ENCODE measurements at regions not wholly inside any gene's neighbourhood (a gene's known extent, or its start where the extent isn't known, plus 50 kb on each side); places are given as distances from the start of the nearest gene placed in this dataset.

- TF ChIP-seq, protein P1, sequence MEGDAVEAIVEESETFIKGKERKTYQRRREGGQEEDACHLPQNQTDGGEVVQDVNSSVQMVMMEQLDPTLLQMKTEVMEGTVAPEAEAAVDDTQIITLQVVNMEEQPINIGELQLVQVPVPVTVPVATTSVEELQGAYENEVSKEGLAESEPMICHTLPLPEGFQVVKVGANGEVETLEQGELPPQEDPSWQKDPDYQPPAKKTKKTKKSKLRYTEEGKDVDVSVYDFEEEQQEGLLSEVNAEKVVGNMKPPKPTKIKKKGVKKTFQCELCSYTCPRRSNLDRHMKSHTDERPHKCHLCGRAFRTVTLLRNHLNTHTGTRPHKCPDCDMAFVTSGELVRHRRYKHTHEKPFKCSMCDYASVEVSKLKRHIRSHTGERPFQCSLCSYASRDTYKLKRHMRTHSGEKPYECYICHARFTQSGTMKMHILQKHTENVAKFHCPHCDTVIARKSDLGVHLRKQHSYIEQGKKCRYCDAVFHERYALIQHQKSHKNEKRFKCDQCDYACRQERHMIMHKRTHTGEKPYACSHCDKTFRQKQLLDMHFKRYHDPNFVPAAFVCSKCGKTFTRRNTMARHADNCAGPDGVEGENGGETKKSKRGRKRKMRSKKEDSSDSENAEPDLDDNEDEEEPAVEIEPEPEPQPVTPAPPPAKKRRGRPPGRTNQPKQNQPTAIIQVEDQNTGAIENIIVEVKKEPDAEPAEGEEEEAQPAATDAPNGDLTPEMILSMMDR (tag by site-specific recombination; IDR thresholded peaks at IDR 0.05): no peak
- TF ChIP-seq ZSCAN5A (tag by site-specific recombination; IDR thresholded peaks at IDR 0.05): no peak
- TF ChIP-seq IKZF3 (tag by site-specific recombination; IDR thresholded peaks at IDR 0.05): no peak
- TF ChIP-seq ZEB2 (tag by site-specific recombination; IDR thresholded peaks at IDR 0.05): no peak
- no peak for TF ChIP-seq ZNF350 (tag by site-specific recombination; IDR thresholded peaks at IDR 0.05)
- TF ChIP-seq KLF16 (tag by site-specific recombination; IDR thresholded peaks at IDR 0.05): no peak
- TF ChIP-seq ZNF248 (tag by site-specific recombination; IDR thresholded peaks at IDR 0.05): no peak
- no peak for TF ChIP-seq ZNF302 (tag by site-specific recombination; IDR thresholded peaks at IDR 0.05; ENCODE audit: low read depth)
- TF ChIP-seq ZBTB7A (tag by site-specific recombination; IDR thresholded peaks at IDR 0.05; ENCODE audit: low read depth): no peak
- TF ChIP-seq ZNF792 (tag by site-specific recombination; IDR thresholded peaks at IDR 0.05): no peak
Observed at GRCh38 chr22:49590851-49591445, 236.7 kb downstream of the BRD1 start.
